NCI-H2081 (cell line): ENCODE measurements at regions not wholly inside any gene's neighbourhood (a gene's known extent, or its start where the extent isn't known, plus 50 kb on each side); places are given as distances from the start of the nearest gene placed in this dataset.
A peak's percentile ranks its signal among the peaks of the same experiment; 100 is the strongest.
"Not testable (repeated sequence)": the region's sequence is repeated elsewhere in the genome, so short reads cannot be mapped to it uniquely, and the experiment has no call there.

Experiments
- DNase-seq, 2 experiments: peaks; one replicate each; lab custom pipeline; 2025; lab: John Stamatoyannopoulos, UW

GRCh38 chr5:86232246-86232645 is 385.5 kb upstream of the COX7C start:
- no peak for DNase-seq

- no peak for DNase-seq
These were observed 373.6 kb upstream of the COX7C start for GRCh38 chr5:86244153-86244552.

GRCh38 chr5:86257871-86258270 is 359.9 kb upstream of the COX7C start:
- DNase-seq: no peak

- DNase-seq: not testable (repeated sequence)
These were observed 333.1 kb upstream of the COX7C start for GRCh38 chr5:86284400-86285190.

- DNase-seq: not testable (repeated sequence)
These were observed 330.3 kb upstream of the COX7C start for GRCh38 chr5:86287437-86287836.

GRCh38 chr5:86289786-86290185 is 328.0 kb upstream of the COX7C start:
- not testable (repeated sequence) for DNase-seq

GRCh38 chr5:86292811-86293210 is 324.9 kb upstream of the COX7C start:
- not testable (repeated sequence) for DNase-seq

GRCh38 chr5:86302643-86303042 is 315.1 kb upstream of the COX7C start:
- not testable (repeated sequence) for DNase-seq

- peak; percentile 0 to 23 for DNase-seq
These were observed 312.7 kb upstream of the COX7C start for GRCh38 chr5:86305050-86305449.

- no peak for DNase-seq
These were observed 302.8 kb upstream of the COX7C start for GRCh38 chr5:86314951-86315350.

- DNase-seq: no peak
These were observed 297.5 kb upstream of the COX7C start for GRCh38 chr5:86320266-86320665.

- no peak for DNase-seq
These were observed 288.4 kb upstream of the COX7C start for GRCh38 chr5:86329318-86329717.

- DNase-seq: no peak
These were observed 287.0 kb upstream of the COX7C start for GRCh38 chr5:86330736-86331135.

GRCh38 chr5:86332851-86333250 is 284.9 kb upstream of the COX7C start:
- no peak for DNase-seq

- DNase-seq: no peak
These were observed 279.9 kb upstream of the COX7C start for GRCh38 chr5:86337667-86338460.

GRCh38 chr5:86354664-86355063 is 263.1 kb upstream of the COX7C start:
- DNase-seq: no peak

- no peak for DNase-seq
These were observed 256.9 kb upstream of the COX7C start for GRCh38 chr5:86360801-86361200.

GRCh38 chr5:86371061-86371460 is 246.7 kb upstream of the COX7C start:
- DNase-seq: no peak

- DNase-seq: no peak
These were observed 243.1 kb upstream of the COX7C start for GRCh38 chr5:86374611-86375010.

- no peak for DNase-seq
These were observed 241.5 kb upstream of the COX7C start for GRCh38 chr5:86376214-86376613.

GRCh38 chr5:86403190-86403589 is 214.6 kb upstream of the COX7C start:
- DNase-seq: no peak

- DNase-seq: no peak
These were observed 213.5 kb upstream of the COX7C start for GRCh38 chr5:86404256-86404655.

GRCh38 chr5:86407711-86408110 is 210.0 kb upstream of the COX7C start:
- DNase-seq: no peak
